H54 (cell line): ENCODE measurements at regions not wholly inside any gene's neighbourhood (a gene's known extent, or its start where the extent isn't known, plus 50 kb on each side); places are given as distances from the start of the nearest gene placed in this dataset.

Experiments
- DNase-seq: peaks from one replicate; pipeline ENCODE4 v3.0.0; 2011; ENCODE audit warnings: low spot score, mixed read lengths; ENCODE audit not compliant: insufficient read length
- FAIRE-seq: peaks from 3 replicates; lab custom pipeline; 2011; peaks lifted over from hg19 to GRCh38; lab: Jason Lieb, UNC
- POLR2A ChIP-seq: IDR thresholded peaks from 2 replicates; pipeline ENCODE4 v1.6.1; 2011; ENCODE audit warnings: low read depth, mild to moderate bottlenecking, low read length

DNA sequence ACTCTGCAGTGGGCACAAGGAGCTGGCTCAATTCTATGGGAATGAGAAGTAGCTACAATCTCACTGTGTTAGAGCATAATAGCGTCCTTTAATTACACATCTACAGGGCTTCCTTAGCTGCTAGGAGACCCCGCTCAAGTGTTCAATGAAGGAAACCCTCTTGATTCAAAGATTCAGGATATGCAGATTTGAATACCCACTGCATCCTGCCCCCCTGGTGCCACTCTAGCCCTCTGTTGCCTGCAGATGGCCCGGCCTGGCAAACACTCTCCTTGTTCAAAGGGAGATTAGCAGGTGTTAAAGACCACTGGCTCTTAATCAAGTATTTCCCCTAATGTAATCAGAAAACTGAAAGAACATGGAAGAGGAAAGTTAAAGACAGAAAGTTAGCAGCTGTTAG, 356.6 kb downstream of the VGLL3 start:
- DNase-seq: no peak
- no peak for TF ChIP-seq POLR2A
- no peak for FAIRE-seq

- FAIRE-seq: no peak
- TF ChIP-seq POLR2A: no peak
- no peak for DNase-seq
Observed at GRCh38 chr3:86629511-86629910, 361.4 kb downstream of the VGLL3 start.

DNA sequence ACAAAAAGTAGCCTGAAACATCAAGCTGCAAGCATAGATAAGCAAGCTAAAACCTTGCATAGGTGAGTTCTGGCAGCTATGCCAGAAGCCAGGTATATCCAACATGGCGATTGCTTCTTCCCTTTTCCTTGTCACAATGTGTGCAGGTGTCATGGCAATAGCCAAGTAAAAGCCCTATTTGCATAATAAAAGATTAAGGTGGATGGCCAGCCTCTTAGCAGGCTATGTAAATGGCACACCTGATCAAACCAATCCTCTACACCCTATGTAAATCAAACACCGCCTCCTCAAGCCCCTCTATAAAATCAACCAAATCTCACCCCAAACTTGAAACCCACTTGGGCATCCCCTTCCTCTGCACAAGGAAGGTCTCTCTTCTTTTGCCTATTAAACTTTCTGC, 366.8 kb downstream of the VGLL3 start:
- no peak for TF ChIP-seq POLR2A
- FAIRE-seq (no peak), DNase-seq (no peak)

GRCh38 chr3:86618706-86619105, 372.2 kb downstream of the VGLL3 start:
- FAIRE-seq (no peak), DNase-seq (no peak)
- TF ChIP-seq POLR2A: no peak

- no peak for TF ChIP-seq POLR2A
- FAIRE-seq (no peak), DNase-seq (no peak)
Observed at GRCh38 chr3:86605166-86605565, 385.8 kb downstream of the VGLL3 start.

- FAIRE-seq: no peak
- no peak for DNase-seq
- no peak for TF ChIP-seq POLR2A
Observed at GRCh38 chr3:86595696-86596095, 395.3 kb downstream of the VGLL3 start.

- TF ChIP-seq POLR2A: no peak
- FAIRE-seq: no peak
- no peak for DNase-seq
Observed at GRCh38 chr3:86594838-86595237, 396.1 kb downstream of the VGLL3 start.

- no peak for TF ChIP-seq POLR2A
- FAIRE-seq: no peak
- no peak for DNase-seq
Observed at GRCh38 chr3:86578071-86578470, 412.9 kb downstream of the VGLL3 start.

GRCh38 chr3:86563400-86563970, 427.5 kb downstream of the VGLL3 start:
- FAIRE-seq (no peak), DNase-seq (no peak)
- no peak for TF ChIP-seq POLR2A

GRCh38 chr3:86562090-86562489, 428.9 kb downstream of the VGLL3 start:
- FAIRE-seq (no peak), DNase-seq (no peak)
- no peak for TF ChIP-seq POLR2A

DNA sequence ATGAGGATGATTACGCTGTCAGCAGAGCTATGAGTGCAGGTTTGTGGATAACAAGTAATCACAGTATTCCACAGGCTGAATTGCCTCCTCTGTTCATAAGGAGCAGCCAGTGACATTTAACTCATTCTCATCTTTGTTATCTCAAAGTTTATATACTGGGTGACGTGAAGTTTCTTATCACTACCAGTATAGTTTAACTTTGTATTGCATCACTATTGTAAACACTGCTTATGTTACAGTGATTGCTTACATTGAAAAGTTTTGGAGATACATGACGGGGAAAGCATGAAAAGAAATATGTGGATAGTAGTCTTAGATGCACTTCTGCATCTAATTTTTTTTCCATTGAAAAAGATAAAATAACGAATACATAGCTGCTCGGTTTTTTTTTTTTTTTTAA, 429.7 kb downstream of the VGLL3 start:
- DNase-seq (no peak), FAIRE-seq (no peak)
- TF ChIP-seq POLR2A: no peak

- FAIRE-seq (no peak), DNase-seq (no peak)
- TF ChIP-seq POLR2A: no peak
Observed at GRCh38 chr3:86554383-86554782, 436.6 kb downstream of the VGLL3 start.

DNA sequence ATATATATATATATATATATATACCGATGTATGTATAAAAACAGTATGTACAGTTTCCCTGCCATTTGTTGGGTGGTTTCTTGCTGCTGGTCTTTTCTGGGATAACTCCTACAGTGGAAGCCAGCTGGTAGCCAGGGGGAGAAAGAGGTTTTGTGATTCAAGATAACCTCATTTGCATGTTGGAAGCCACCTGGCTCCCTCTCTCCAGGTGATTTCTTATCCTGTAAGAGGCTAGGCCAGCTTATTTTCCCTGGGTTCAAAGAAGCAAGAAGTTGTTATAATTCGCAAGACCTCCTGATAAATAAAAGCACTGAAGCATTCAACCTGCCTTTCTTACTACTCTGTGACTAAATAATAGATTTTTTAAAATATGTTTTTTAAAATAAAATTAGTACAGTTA, 443.3 kb downstream of the VGLL3 start:
- no peak for DNase-seq
- FAIRE-seq: no peak

DNA sequence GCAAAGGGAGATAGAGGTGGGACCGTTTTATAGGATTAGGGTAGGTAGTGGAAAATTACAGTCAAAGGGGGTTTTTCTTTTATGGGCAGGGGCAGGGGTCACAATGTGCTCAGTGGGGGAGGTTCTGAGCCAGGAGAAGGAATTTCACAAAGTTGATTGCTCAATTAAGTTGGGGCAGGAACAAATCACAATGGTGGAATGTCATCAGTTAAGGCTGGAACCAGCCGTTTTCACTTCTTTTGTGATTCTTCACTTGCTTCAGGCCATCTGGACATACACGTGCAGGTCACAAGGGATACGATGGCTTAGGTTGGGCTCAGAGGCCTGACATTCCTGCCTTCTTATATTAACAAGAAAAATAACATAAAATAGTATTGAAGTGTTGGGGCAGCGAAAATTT, 453.8 kb downstream of the VGLL3 start:
- DNase-seq (no peak), FAIRE-seq (no peak)
- TF ChIP-seq POLR2A: no peak

More for the DNA sequence above, 443.3 kb downstream of the VGLL3 start:
- no peak for TF ChIP-seq POLR2A

GRCh38 chr3:86519819-86520218, 471.1 kb downstream of the VGLL3 start:
- no peak for FAIRE-seq
- no peak for DNase-seq
- no peak for TF ChIP-seq POLR2A

DNA sequence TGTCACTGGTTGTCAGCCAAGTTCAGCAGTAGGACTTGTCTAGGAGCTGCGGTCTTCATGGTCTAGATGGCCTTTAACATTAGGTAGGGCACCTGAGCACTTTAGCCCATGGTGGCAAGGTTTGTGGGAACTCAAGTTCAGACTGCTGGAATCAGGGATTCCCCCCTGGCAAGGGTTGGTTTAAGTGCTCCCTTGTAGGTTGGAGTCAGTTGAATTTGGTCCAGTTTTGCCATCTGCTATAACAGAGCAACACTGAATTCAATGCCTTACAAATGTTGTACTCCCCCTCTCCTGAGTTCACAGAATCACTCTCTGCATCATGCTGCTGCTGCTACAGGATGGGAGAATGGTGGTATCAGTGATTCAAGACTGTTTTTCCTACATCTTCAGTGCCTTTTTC, 509.3 kb downstream of the VGLL3 start:
- no peak for TF ChIP-seq POLR2A
- FAIRE-seq: no peak
- no peak for DNase-seq
